ENCODE measurements at regions not wholly inside any gene's neighbourhood (a gene's known extent, or its start where the extent isn't known, plus 50 kb on each side); places are given as distances from the start of the nearest gene placed in this dataset.

GRCh38 chr3:35502699-35503098 lies 136.6 kb upstream of the ARPP21 start:
- H3K36me3 Mint-ChIP-seq = no peaks in the 10 kb centered on the region
- peaks cover 6% of the 10 kb centered on the region for H3K9me3 Mint-ChIP-seq
- no peak for DNase-seq (ENCODE audit: low spot score)
- no peak overlapping the region for H3K4me3 Mint-ChIP-seq
- POLR2A ChIA-PET = no interaction called here
- CTCF ChIA-PET = no interaction called here
- ATAC-seq = no peak
- peaks cover 16% of the 10 kb centered on the region for H3K4me1 Mint-ChIP-seq
- no peak overlapping the region for H3K27ac Mint-ChIP-seq
- H3K27me3 Mint-ChIP-seq (ENCODE audit: low read depth) = no peaks in the 10 kb centered on the region; the same call in 1 of the 2 replicates
- no peak for TF ChIP-seq ZNF512 (CRISPR knock-in tag; IDR thresholded peaks at IDR 0.05; ENCODE audit: borderline replicate concordance)

DNA sequence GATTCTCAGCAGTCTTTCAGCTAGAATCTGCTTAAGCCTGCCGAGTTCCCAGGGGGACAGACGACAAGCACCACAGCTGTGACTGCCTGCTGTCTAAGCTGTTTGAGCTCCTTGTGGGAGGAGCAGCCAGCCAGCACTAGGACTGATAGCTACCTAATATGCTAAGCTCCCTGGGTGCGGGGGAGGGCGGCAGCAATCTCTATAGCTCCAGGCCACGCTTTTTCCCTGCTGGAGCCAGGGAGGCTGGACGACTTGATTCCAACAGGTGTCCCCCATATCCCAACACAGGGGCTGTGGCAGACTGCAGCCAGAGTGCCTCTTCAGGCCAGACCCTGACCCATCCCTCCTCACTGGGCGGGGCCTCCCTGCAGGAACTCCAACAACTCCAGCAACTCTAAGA lies 134.1 kb upstream of the ARPP21 start:
- CTCF ChIA-PET = no interaction called here
- no peak overlapping the region for H3K27ac Mint-ChIP-seq

GRCh38 chr3:35505772-35506171 lies 133.6 kb upstream of the ARPP21 start:
- DNase-seq (ENCODE audit: low spot score) (no peak), ATAC-seq (no peak)
- H3K4me3 Mint-ChIP-seq = no peak overlapping the region
- H3K27ac Mint-ChIP-seq = no peak overlapping the region
- no peaks in the 10 kb centered on the region for H3K36me3 Mint-ChIP-seq
- TF ChIP-seq SMAD4 (CRISPR knock-in tag; IDR thresholded peaks at IDR 0.05) (no peak), FOXJ3 (CRISPR knock-in tag; IDR thresholded peaks at IDR 0.05; ENCODE audit: borderline replicate concordance) (no peak), USF2 (CRISPR knock-in tag; IDR thresholded peaks at IDR 0.05) (no peak), PRRX2 (CRISPR knock-in tag; IDR thresholded peaks at IDR 0.05) (no peak)
- TF ChIP-seq, protein P1, sequence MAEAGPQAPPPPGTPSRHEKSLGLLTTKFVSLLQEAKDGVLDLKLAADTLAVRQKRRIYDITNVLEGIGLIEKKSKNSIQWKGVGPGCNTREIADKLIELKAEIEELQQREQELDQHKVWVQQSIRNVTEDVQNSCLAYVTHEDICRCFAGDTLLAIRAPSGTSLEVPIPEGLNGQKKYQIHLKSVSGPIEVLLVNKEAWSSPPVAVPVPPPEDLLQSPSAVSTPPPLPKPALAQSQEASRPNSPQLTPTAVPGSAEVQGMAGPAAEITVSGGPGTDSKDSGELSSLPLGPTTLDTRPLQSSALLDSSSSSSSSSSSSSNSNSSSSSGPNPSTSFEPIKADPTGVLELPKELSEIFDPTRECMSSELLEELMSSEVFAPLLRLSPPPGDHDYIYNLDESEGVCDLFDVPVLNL (CRISPR knock-in tag; IDR thresholded peaks at IDR 0.05; ENCODE audit: borderline replicate concordance, low read depth) = no peak
- ChIA-PET CTCF (no interaction called here), POLR2A (no interaction called here)
- H3K9me3 Mint-ChIP-seq = peaks cover 6% of the 10 kb centered on the region
- H3K4me1 Mint-ChIP-seq = peaks cover 16% of the 10 kb centered on the region
- no peaks in the 10 kb centered on the region; the same call in 1 of the 2 replicates for H3K27me3 Mint-ChIP-seq (ENCODE audit: low read depth)

More for the DNA sequence above, 134.1 kb upstream of the ARPP21 start:
- TF ChIP-seq NFE2L1 (CRISPR knock-in tag; IDR thresholded peaks at IDR 0.05) = no peak
- TF ChIP-seq PREB (CRISPR knock-in tag; IDR thresholded peaks at IDR 0.05; ENCODE audit: borderline replicate concordance) = no peak
- 0 out of 2 replicates have a peak, but pooled peaks have one; percentile 4 for TF ChIP-seq ZNF423 (CRISPR knock-in tag; IDR thresholded peaks at IDR 0.05)
- TF ChIP-seq ETV6 (CRISPR knock-in tag; IDR thresholded peaks at IDR 0.05) = peak; percentile 40; the same call in 1 of the 2 replicates
- TF ChIP-seq, protein P2, sequence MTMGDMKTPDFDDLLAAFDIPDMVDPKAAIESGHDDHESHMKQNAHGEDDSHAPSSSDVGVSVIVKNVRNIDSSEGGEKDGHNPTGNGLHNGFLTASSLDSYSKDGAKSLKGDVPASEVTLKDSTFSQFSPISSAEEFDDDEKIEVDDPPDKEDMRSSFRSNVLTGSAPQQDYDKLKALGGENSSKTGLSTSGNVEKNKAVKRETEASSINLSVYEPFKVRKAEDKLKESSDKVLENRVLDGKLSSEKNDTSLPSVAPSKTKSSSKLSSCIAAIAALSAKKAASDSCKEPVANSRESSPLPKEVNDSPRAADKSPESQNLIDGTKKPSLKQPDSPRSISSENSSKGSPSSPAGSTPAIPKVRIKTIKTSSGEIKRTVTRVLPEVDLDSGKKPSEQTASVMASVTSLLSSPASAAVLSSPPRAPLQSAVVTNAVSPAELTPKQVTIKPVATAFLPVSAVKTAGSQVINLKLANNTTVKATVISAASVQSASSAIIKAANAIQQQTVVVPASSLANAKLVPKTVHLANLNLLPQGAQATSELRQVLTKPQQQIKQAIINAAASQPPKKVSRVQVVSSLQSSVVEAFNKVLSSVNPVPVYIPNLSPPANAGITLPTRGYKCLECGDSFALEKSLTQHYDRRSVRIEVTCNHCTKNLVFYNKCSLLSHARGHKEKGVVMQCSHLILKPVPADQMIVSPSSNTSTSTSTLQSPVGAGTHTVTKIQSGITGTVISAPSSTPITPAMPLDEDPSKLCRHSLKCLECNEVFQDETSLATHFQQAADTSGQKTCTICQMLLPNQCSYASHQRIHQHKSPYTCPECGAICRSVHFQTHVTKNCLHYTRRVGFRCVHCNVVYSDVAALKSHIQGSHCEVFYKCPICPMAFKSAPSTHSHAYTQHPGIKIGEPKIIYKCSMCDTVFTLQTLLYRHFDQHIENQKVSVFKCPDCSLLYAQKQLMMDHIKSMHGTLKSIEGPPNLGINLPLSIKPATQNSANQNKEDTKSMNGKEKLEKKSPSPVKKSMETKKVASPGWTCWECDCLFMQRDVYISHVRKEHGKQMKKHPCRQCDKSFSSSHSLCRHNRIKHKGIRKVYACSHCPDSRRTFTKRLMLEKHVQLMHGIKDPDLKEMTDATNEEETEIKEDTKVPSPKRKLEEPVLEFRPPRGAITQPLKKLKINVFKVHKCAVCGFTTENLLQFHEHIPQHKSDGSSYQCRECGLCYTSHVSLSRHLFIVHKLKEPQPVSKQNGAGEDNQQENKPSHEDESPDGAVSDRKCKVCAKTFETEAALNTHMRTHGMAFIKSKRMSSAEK (CRISPR knock-in tag; IDR thresholded peaks at IDR 0.05; ENCODE audit: borderline replicate concordance) = no peak
- ATAC-seq (peak; percentile 96), DNase-seq (ENCODE audit: low spot score) (peak; percentile 77)
- Mint-ChIP-seq H3K9me3 (peaks cover 6% of the 10 kb centered on the region), H3K36me3 (no peaks in the 10 kb centered on the region), H3K4me3 (no peak overlapping the region), H3K27me3 (ENCODE audit: low read depth) (no peaks in the 10 kb centered on the region; the same call in 1 of the 2 replicates), H3K4me1 (peaks cover 16% of the 10 kb centered on the region)
- POLR2A ChIA-PET = no interaction called here

All from WTC11 (cell line).